Colonic mucosa (tissue), 4 donors: ENCODE measurements at regions not wholly inside any gene's neighbourhood (a gene's known extent, or its start where the extent isn't known, plus 50 kb on each side); places are given as distances from the start of the nearest gene placed in this dataset.

Source experiments
- DNase-seq: peaks from one replicate; pipeline ENCODE4 v3.0.0-alpha.2; 2020
- H3K27ac ChIP-seq: fragments of 200-600 bp; one replicate; pipeline ENCODE4 v1.8.0; 2021
- H3K27me3 ChIP-seq: fragments of 200-600 bp; one replicate; pipeline ENCODE4 v1.8.0; 2021
- H3K36me3 ChIP-seq: fragments of 200-600 bp; one replicate; pipeline ENCODE4 v1.8.0; 2021
- H3K4me1 ChIP-seq: fragments of 200-600 bp; one replicate; pipeline ENCODE4 v1.8.0; 2021; ENCODE audit warnings: mild to moderate bottlenecking
- H3K4me3 ChIP-seq: fragments of 200-600 bp; one replicate; pipeline ENCODE4 v1.8.0; 2021
- H3K9ac ChIP-seq, 2 donors: one replicate each; pipeline ENCODE4 v1.7.0; 2013; ENCODE audit warnings: control low read depth in 2 of 2, low read depth in 2 of 2, low read length in 2 of 2
- H3K9me3 ChIP-seq: fragments of 200-600 bp; one replicate; pipeline ENCODE4 v1.8.0; 2021
- CTCF ChIP-seq: fragments of 200-600 bp; IDR thresholded peaks from one replicate; pipeline ENCODE4 v1.8.0; 2022; ENCODE audit warnings: antibody characterized with exemption, mild to moderate bottlenecking
- intact Hi-C: fragments of 100-400 bp; cut with DNase I; formaldehyde crosslinking; loops from one replicate; pipeline ENCODE4 v1.14.1; 2022
- donor health status: healthy.
- donor health status: DM: no; HTN: no; CAD: no.
- donor health status: DM: no; HTN: no; CAD: no.

DNA sequence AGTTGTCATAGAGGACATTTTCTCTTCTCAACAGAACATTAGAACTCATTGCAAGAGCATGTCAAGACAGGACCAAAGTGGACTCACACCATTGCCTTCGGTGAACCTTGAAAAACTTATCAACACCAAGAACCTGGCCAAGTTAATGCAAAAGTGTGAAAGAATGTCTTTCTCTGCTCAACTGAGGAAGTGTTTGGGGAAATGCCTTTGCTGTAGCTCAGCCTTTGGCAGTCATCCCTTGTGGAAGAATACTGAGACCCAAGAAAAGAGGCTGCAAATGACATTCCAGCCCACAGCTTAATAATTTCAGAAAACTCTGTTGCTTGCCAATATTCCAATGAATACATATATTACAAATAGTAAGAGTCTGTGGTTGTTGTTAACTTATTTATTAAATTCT lies 728.8 kb upstream of the PIK3C3 start:
- H3K9ac ChIP-seq, result no peak overlapping the region
- TF ChIP-seq CTCF, result no peak
- no peaks in the 10 kb centered on the region for H3K36me3 ChIP-seq
- H3K27ac ChIP-seq, result no peak overlapping the region
- intact Hi-C loops, result no loop called here
- no peak for DNase-seq
- no peak overlapping the region for H3K4me3 ChIP-seq
- no peaks in the 10 kb centered on the region for H3K4me1 ChIP-seq
- no peaks in the 10 kb centered on the region for H3K27me3 ChIP-seq
- H3K9me3 ChIP-seq, result no peaks in the 10 kb centered on the region

DNA sequence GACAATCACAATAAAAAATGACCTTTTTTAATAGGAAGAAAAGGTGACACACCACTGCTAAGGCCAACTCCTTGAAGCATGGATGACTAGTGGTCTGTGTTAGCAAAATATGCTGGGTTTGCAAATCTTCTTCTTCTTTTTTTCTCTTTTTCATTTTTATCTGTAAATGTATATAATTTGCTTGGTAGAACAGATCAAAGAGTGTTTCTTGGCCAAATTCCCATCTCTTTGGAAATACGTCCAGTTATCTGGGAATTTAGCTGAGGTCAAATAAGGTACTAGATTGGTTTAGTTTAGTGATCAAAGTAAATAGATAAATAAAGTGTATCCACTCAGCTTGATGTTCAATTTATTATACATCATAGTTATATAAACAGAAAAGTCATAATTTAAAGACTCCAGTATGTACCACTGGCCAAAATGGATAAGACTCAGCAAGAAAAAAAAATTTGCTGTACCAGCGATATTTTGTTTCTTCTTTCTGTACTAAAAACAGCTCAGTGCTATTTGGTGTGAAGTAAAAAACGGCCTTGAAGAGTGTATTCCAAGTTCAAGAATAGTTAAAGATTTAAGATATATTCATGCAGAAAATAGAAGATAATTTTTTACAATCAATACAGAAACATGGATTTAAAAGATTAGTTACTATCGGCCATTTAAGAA lies 738.6 kb upstream of the PIK3C3 start:
- no peak for TF ChIP-seq CTCF
- no peaks in the 10 kb centered on the region for H3K4me1 ChIP-seq
- no peak overlapping the region for H3K4me3 ChIP-seq
- H3K36me3 ChIP-seq, result no peaks in the 10 kb centered on the region
- no peaks in the 10 kb centered on the region for H3K9me3 ChIP-seq
- H3K27ac ChIP-seq, result no peak overlapping the region
- no peak for DNase-seq
- no peaks in the 10 kb centered on the region for H3K27me3 ChIP-seq
- intact Hi-C loops, result no loop called here
- no peak overlapping the region for H3K9ac ChIP-seq

GRCh38 chr18:41207706-41208105 lies 747.3 kb upstream of the PIK3C3 start:
- no peak for DNase-seq
- Histone ChIP-seq H3K9me3 (no peaks in the 10 kb centered on the region), H3K27ac (no peak overlapping the region), H3K4me1 (no peaks in the 10 kb centered on the region), H3K4me3 (no peak overlapping the region), H3K36me3 (no peaks in the 10 kb centered on the region), H3K9ac (no peak overlapping the region), H3K27me3 (no peaks in the 10 kb centered on the region)
- no peak for TF ChIP-seq CTCF
- intact Hi-C loops, result no loop called here

DNA sequence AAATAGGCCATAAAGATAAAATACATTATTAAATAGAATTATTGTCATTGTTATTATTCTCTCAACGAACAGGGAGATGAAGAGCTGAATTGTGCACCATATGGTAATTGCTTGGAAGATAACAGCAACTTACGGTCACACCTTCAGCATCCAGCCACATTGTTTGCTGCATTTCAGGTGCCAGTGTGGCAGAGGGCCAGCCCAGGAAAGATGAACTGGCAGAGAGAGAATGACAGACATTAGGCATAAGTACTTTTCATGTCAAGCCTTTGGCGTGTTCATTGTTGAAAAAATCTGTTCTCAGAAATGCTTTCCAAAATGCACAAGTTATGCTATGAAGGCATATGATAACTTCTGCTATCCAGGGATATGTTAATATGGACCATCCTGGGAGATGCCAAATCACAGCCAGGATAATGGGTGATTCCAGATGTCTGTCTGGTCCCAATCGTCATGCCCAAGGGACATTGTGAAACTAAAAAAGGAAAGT lies 748.6 kb upstream of the PIK3C3 start:
- Histone ChIP-seq H3K9me3 (no peaks in the 10 kb centered on the region), H3K4me3 (no peak overlapping the region), H3K4me1 (no peaks in the 10 kb centered on the region), H3K27ac (no peak overlapping the region), H3K27me3 (no peaks in the 10 kb centered on the region), H3K9ac (no peak overlapping the region), H3K36me3 (no peaks in the 10 kb centered on the region)
- TF ChIP-seq CTCF, result no peak
- no peak for DNase-seq
- intact Hi-C loops, result no loop called here

GRCh38 chr18:41199212-41199611 lies 755.8 kb upstream of the PIK3C3 start:
- Histone ChIP-seq H3K36me3 (no peaks in the 10 kb centered on the region), H3K9ac (no peak overlapping the region)
- intact Hi-C loops, result no loop called here

More at GRCh38 chr18:41199212-41199611, 755.8 kb upstream of the PIK3C3 start:
- no peak overlapping the region for H3K27ac ChIP-seq
- no peak for DNase-seq
- H3K4me3 ChIP-seq, result no peak overlapping the region
- H3K4me1 ChIP-seq, result no peaks in the 10 kb centered on the region
- H3K9me3 ChIP-seq, result no peaks in the 10 kb centered on the region
- H3K27me3 ChIP-seq, result no peaks in the 10 kb centered on the region
- TF ChIP-seq CTCF, result no peak
